ENCODE measurements at regions not wholly inside any gene's neighbourhood (a gene's known extent, or its start where the extent isn't known, plus 50 kb on each side); places are given as distances from the start of the nearest gene placed in this dataset.

DNA sequence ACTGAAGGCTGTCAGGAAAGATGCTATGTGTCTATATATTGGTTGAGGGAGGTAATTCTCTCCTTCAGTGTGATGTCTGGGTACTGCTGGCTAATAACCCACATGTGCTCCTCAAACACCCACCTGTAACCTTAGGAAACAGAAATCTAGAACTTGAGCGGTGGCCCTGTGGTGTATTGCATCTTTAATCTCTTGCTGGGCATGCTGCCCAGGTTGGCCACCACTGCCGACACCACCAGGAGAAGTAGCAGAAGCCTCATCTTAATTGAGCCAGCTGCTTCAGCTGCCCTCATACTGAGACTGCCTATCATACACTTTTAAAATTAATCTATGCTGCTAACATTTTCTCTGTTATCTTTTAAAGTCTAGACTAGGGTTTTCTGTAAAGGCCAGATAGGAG lies 103.5 kb upstream of the C5orf63 start:
- TF ChIP-seq, protein P1, sequence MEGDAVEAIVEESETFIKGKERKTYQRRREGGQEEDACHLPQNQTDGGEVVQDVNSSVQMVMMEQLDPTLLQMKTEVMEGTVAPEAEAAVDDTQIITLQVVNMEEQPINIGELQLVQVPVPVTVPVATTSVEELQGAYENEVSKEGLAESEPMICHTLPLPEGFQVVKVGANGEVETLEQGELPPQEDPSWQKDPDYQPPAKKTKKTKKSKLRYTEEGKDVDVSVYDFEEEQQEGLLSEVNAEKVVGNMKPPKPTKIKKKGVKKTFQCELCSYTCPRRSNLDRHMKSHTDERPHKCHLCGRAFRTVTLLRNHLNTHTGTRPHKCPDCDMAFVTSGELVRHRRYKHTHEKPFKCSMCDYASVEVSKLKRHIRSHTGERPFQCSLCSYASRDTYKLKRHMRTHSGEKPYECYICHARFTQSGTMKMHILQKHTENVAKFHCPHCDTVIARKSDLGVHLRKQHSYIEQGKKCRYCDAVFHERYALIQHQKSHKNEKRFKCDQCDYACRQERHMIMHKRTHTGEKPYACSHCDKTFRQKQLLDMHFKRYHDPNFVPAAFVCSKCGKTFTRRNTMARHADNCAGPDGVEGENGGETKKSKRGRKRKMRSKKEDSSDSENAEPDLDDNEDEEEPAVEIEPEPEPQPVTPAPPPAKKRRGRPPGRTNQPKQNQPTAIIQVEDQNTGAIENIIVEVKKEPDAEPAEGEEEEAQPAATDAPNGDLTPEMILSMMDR (IDR thresholded peaks at IDR 0.05): no peak
- TF ChIP-seq POLR2AphosphoS5 (IDR thresholded peaks at IDR 0.05; ENCODE audit: low read depth, low read length): no peak
